Loucy (cell line): ENCODE measurements at regions not wholly inside any gene's neighbourhood (a gene's known extent, or its start where the extent isn't known, plus 50 kb on each side); places are given as distances from the start of the nearest gene placed in this dataset.

Experiments used
- CTCF ChIP-seq: fragments of 200-600 bp; sonication (generic); conservative IDR thresholded peaks from 2 replicates; pipeline ENCODE4 v1.5.1; 2014; ENCODE audit warnings: mild to moderate bottlenecking, antibody characterized with exemption, low read length
- EZH2phosphoT487 ChIP-seq: fragments of 200-600 bp; IDR thresholded peaks from 2 replicates; pipeline ENCODE4 v1.6.1; 2018; ENCODE audit warnings: antibody characterized with exemption, mild to moderate bottlenecking, moderate library complexity, borderline replicate concordance

DNA sequence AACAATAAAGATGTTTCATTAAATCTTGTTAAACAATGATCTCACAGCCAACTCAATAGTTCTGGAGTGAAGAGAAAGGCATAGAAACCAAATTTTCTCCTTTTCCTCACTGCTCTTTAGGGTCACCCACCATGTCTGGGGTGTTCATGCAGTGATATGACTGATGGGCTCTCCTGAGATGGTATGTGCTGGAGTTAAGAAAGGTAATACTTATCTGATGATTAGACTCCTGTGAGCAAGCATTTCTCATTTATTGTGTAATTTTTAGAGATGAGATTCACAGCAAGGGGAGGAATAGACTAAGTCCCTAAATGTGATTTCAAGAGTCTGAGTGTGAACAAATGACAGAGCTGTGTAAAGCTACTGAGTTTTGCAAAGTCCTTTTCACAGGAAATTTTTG is 1361.3 kb upstream of the CELF2 start:
- no peak for TF ChIP-seq CTCF
- TF ChIP-seq EZH2phosphoT487 = no peak
